ENCODE measurements at regions not wholly inside any gene's neighbourhood (a gene's known extent, or its start where the extent isn't known, plus 50 kb on each side); places are given as distances from the start of the nearest gene placed in this dataset.

- no peak for TF ChIP-seq CTCF (IDR thresholded peaks at IDR 0.05; ENCODE audit: borderline replicate concordance, insufficient read depth, low read depth, low read length)
- no peak overlapping the region for H3K4me3 ChIP-seq (ENCODE audit: low read depth, low read length)
Observed at GRCh38 chr7:51783241-51783640, 466.6 kb upstream of the COBL start.

GRCh38 chr7:51778121-51778520 lies 461.5 kb upstream of the COBL start:
- H3K4me3 ChIP-seq (ENCODE audit: low read depth, low read length), result no peak overlapping the region
- TF ChIP-seq CTCF (IDR thresholded peaks at IDR 0.05; ENCODE audit: borderline replicate concordance, insufficient read depth, low read depth, low read length), result no peak

GRCh38 chr7:51774178-51774577 lies 457.6 kb upstream of the COBL start:
- TF ChIP-seq CTCF (IDR thresholded peaks at IDR 0.05; ENCODE audit: borderline replicate concordance, insufficient read depth, low read depth, low read length), result no peak
- H3K4me3 ChIP-seq (ENCODE audit: low read depth, low read length), result no peak overlapping the region

- TF ChIP-seq CTCF (IDR thresholded peaks at IDR 0.05; ENCODE audit: borderline replicate concordance, insufficient read depth, low read depth, low read length), result no peak
- H3K4me3 ChIP-seq (ENCODE audit: low read depth, low read length), result no peak overlapping the region
Observed at GRCh38 chr7:51772190-51772589, 455.6 kb upstream of the COBL start.

- no peak overlapping the region for H3K4me3 ChIP-seq (ENCODE audit: low read depth, low read length)
- no peak for TF ChIP-seq CTCF (IDR thresholded peaks at IDR 0.05; ENCODE audit: borderline replicate concordance, insufficient read depth, low read depth, low read length)
Observed at GRCh38 chr7:51764976-51765375, 448.4 kb upstream of the COBL start.

- TF ChIP-seq CTCF (IDR thresholded peaks at IDR 0.05; ENCODE audit: borderline replicate concordance, insufficient read depth, low read depth, low read length), result no peak
- H3K4me3 ChIP-seq (ENCODE audit: low read depth, low read length), result no peak overlapping the region
Observed at GRCh38 chr7:51759985-51760384, 443.4 kb upstream of the COBL start.

GRCh38 chr7:51757960-51758359 lies 441.4 kb upstream of the COBL start:
- no peak overlapping the region for H3K4me3 ChIP-seq (ENCODE audit: low read depth, low read length)
- no peak for TF ChIP-seq CTCF (IDR thresholded peaks at IDR 0.05; ENCODE audit: borderline replicate concordance, insufficient read depth, low read depth, low read length)
